ENCODE measurements at regions not wholly inside any gene's neighbourhood (a gene's known extent, or its start where the extent isn't known, plus 50 kb on each side); places are given as distances from the start of the nearest gene placed in this dataset.

DNA sequence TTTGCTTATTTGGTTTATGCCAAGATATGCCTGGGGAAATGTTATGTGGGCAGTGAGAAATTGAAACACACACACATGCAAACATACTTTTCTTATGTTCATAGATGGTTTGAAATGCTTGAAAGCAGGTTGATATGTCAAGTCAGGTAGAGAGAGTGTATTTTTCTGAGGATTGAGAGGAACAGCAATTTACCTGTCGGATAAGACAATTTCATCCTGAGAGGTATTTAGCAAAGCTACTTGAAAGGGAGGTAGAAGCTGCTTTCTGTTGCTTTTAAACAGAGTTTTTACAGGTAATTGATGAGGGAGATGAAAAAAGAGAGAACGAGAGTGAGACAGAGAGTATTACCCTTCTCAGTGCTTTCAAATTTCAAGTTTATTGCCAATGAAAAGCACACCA lies 854.3 kb downstream of the CDH8 start:
- TF ChIP-seq POLR2A (IDR thresholded peaks at IDR 0.05) (no peak), CTCF (IDR thresholded peaks at IDR 0.05) (no peak)
